ENCODE measurements at regions not wholly inside any gene's neighbourhood (a gene's known extent, or its start where the extent isn't known, plus 50 kb on each side); places are given as distances from the start of the nearest gene placed in this dataset.
"Not testable (repeated sequence)": the region's sequence is repeated elsewhere in the genome, so short reads cannot be mapped to it uniquely, and the experiment has no call there.

DNA sequence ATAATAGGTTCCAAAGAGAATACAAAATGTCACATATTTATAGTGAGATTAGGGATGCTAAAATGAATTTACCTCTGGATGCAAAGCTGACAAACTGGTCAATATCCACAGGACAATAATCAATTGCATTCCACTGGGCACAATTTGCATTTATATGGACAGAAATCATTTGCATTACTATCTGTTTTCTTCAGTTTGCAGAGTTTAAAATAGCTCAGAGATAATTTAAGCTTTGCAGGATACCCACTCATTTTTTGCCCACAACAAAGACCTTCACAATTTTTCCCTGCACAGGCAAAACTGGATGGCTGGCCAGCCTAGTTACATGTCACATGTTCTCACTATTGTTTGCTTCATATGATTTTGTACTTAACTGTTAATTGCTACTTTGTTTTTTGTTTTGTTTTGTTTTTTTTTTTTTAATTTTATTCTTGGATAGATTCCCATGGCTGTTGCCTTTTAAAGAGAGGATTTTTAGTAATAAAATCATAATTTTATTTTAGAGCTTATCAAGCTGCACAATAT lies 483.5 kb downstream of the UTRN start:
- DNase-seq (ENCODE audit: low read depth): no peak

DNA sequence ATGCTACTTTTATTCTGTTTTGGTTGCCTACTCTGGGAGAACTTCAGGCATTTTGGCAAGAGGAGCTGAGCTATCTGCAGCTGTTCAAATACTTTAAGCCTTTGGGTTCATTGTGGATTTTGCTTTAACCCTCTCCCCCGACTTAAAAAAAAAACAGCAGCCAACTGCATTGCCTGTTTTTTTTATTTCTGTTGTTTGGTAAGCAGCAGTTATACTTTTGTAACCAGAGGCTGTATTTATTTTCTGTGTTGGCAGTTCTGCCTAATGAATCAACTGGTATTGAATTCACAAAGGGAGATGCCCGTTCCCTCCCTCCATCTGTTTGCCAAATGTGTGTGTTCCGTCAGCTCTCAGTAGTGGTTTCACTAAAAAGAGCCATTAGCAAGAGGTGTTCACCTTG lies 484.0 kb downstream of the UTRN start:
- no peak for DNase-seq (ENCODE audit: low read depth)

DNA sequence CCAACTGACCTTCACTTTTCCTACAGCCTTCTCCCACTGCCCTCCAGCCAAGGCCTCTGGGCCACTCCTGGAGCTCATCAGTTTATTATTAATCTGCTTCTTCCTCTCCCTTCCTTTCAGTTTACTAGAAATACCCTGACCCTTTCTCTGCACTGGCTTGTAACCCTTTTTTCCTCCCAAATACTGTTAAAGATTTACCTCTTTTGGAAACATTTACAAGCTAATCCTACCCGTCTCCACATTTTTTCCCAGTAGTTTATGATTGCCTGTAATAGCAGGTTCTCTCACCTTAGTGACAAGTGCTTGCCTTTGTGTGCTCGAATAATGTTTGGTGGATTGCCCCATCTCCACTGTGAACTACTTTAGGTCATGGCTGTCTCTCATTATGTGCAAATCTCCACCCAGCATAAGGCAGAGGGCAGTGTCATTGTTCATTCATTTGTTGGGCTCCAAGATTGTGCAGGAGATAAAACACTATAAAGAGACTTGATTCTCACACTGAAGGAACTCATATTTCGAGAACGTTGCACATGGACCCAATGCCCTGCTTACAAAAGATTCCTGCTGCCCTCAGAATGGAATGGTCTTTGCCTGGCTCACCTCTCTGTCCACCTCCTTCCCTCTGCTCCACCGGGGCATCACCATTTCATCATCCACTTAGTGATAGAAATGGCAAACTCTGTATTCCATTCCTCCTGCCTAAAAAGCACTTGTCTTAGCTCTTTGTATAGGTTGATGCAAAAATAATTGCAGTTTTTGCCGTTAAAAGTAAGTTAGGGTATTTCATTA lies 491.1 kb downstream of the UTRN start:
- peak; percentile 88 for DNase-seq (ENCODE audit: low read depth)

GRCh38 chr6:144777249-144777648 lies 492.1 kb downstream of the UTRN start:
- peak; percentile 44 for DNase-seq (ENCODE audit: low read depth)

DNA sequence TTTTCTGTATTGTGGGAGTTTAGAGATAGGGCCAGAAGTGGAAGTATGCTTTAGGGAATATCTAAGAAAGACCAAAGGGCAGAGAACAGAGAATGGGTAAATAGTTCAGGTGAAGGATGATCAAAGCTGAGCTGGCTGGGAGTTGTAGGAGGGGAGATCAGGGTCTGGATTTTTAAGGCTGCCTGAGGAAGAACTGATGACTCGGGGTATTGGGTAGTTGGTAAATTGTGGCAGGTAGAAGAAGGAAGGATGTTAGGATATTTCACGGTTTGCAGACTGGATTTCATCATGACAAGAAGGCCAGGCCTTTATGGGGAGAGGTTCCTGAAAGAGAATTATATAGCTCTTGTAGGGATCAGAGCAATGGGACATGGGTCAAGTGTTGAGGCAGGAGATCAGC lies 492.9 kb downstream of the UTRN start:
- DNase-seq (ENCODE audit: low read depth): no peak

GRCh38 chr6:144778773-144779492 lies 493.8 kb downstream of the UTRN start:
- no peak for DNase-seq (ENCODE audit: low read depth)

DNA sequence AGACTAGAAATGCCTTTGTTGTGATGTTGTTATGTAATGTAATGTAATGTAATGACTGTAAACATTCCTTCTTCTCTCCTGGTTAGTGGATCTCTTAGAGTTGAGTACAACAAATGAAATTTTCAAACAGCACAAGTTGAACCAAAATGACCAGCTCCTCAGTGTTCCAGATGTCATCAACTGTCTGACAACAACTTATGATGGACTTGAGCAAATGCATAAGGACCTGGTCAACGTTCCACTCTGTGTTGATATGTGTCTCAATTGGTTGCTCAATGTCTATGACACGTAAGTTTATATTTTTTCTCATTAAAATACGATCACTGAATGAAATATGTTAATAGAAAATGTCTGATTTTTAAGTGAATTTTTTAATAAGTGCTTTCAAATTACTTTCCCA lies 496.7 kb downstream of the UTRN start:
- no peak for DNase-seq (ENCODE audit: low read depth)

DNA sequence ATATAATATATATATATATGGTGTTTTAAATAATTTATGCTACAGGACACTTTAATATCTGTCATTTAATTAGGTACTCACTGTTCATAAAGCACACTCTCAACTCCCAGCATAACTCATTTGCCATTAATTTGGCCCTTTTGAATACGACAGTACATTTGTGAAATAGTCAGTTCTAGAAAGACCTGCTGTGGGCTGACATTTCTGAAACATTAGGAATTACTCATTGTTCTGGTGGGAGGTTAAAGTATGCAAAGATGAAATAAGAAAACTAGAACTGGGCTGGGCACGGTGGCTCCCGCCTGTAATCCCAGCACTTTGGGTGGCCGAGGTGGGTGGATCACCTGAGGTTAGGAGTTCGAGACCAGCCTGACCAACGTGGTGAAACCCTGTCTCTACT lies 497.5 kb downstream of the UTRN start:
- DNase-seq (ENCODE audit: low read depth): no peak

DNA sequence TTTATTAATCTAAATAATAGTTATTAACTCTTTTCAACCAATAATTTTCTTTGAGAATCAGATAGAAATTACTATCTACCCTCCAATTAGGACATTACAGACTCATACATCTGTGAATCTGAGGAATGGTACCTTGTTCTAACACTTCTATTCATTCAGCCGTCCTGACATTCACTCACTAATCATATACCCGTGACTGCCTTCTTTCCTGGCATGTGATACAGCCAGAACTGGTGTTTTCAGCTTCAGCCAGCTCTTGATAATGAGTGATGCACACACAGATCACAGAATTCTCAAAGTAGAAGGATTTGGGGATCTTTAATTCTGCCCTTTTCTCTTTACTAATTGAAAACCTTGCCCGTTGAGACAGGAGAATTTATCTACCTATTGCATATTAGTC lies 499.9 kb downstream of the UTRN start:
- no peak for DNase-seq (ENCODE audit: low read depth)

- DNase-seq (ENCODE audit: low read depth): no peak
These were observed 501.7 kb downstream of the UTRN start for GRCh38 chr6:144786825-144787224.

DNA sequence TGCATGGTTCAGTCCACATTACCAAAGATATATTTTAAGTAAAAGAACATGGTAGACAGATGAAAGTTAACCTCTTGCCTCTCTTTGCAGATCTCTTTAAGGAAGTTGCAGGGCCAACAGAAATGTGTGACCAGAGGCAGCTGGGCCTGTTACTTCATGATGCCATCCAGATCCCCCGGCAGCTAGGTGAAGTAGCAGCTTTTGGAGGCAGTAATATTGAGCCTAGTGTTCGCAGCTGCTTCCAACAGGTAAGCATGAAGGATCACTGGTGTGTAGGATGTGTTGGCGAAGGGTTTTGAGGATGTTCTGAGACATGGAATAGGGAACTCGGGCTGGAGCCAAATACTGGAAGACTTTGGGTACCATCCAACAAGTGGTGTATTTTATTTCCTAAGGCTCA lies 508.6 kb downstream of the UTRN start:
- DNase-seq (ENCODE audit: low read depth): no peak

DNA sequence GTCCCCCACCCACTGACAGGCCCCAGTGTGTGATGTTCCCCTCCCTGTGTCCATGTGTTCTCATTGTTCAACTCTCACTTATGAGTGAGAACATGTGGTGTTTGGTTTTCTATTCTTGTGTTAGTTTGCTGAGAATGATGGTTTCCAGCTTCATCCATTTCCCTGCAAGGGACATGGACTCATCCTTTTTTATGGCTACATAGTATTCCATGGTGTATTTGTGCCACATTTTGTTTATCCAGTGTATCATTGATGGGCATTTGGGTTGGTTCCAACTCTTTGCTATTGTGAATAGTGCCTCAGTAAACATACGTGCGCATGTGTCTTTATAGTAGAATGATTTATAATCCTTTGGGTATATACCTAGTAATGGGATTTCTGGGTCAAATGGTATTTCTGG lies 509.9 kb downstream of the UTRN start:
- DNase-seq (ENCODE audit: low read depth): not testable (repeated sequence)

DNA sequence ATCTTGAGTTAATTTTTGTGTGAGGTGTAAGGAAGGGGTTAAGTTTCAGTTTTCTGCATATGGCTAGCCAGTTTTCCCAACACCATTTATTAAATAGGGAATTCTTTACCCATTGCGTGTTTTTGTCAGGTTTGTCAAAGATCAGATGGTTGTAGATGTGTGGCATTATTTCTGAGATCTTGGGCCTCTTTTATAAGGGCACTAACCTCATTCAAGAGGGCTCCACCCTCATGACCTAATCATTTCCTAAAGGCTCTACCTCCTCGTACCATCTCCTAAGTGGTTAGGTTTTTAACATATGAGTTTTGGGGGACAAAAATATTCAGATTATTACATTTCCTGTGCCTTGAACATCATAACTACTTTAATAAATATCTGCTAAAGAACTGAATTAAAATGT lies 510.9 kb downstream of the UTRN start:
- DNase-seq (ENCODE audit: low read depth): no peak

GRCh38 chr6:144797881-144798589 lies 512.9 kb downstream of the UTRN start:
- DNase-seq (ENCODE audit: low read depth): peak; percentile 88

DNA sequence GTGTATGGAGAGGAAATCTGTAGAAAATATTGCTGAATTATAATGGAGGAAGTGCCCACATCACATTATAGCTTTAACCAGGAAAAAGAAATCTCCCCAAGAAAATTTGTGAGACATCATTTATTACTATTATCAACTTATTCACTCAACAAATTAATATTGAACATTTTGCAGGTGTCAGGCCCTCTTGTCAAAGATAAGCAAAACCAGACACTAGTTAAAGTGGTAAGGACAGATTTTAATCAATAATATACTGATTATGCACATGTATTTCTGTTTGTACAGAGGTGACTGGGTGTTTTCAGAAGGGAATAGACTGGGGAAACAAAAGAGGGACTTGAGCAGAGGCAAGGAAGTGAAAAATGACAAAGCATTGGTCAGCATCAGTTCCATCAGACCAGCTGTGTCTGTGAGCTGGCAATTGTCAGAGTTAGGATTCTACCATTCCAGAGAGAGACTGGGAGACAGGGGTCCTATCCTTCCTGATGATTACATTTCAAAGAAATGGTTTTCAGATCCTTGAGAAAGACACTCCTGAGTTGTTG lies 519.2 kb downstream of the UTRN start:
- DNase-seq (ENCODE audit: low read depth): no peak

- no peak for DNase-seq (ENCODE audit: low read depth)
These were observed 519.9 kb downstream of the UTRN start for GRCh38 chr6:144805049-144805448.

DNA sequence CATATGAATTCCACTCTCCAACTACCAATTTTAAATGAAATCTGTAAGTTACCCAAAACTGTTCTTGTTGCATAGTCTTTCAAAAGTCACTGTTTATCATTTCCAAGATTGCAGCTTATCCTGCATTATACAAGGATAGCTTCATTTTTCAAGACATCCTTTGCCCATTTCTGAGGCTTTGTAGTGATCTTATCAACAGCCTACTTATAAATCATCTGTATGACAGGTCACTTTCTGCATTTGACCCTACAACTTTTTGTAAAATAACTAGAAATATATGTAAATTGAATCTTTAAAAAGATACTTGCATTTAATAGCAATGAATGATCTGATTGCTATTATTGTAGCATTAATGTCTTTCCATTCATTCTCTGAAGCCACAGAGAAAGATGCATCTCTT lies 521.1 kb downstream of the UTRN start:
- no peak for DNase-seq (ENCODE audit: low read depth)

- DNase-seq (ENCODE audit: low read depth): peak; percentile 51
These were observed 524.0 kb downstream of the UTRN start for GRCh38 chr6:144809120-144809519.

DNA sequence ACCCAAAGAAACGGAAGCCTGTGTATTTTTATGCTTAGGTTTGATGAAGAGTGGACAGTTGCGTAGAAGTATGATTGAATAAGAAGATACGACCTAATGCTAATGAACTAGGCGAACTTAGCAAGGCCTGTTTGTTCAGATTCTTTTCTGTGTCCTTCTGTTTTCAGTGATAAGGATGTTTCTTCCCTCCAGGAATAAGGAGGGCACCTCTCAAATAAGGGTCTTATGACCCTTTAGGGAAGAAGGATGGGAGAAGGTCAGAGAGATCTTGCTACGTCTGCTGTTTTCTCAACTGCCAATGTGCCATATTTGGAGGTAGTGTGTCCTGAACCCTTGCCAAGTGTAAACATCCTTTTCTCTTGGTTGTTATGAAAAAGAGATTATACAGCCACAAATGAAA lies 524.8 kb downstream of the UTRN start:
- no peak for DNase-seq (ENCODE audit: low read depth)

- DNase-seq (ENCODE audit: low read depth): no peak
These were observed 526.0 kb downstream of the UTRN start for GRCh38 chr6:144811140-144811539.

- no peak for DNase-seq (ENCODE audit: low read depth)
These were observed 531.8 kb downstream of the UTRN start for GRCh38 chr6:144816936-144817335.

DNA sequence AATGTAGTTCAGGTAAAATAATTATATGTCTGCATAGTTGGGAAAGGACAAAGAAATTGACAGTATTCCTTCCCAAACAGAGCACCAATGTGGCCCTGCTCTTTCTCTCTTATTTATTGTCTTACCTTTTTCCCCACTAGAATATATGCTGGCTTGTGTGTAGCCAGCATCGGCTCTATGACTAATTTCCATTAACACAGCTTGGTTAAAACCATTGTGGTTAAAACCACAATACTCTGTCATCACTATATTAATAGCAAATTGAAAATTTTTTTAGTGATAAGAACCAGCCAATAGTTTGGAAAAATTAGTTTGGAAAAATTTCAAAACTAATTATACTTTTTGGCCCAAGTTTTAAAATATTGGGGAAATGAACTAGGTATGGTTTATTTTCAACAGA lies 535.1 kb downstream of the UTRN start:
- no peak for DNase-seq (ENCODE audit: low read depth)

Data from renal cortical epithelial cell (primary cell).